Suprapubic skin (tissue), 2 donors: ENCODE measurements at regions not wholly inside any gene's neighbourhood (a gene's known extent, or its start where the extent isn't known, plus 50 kb on each side); places are given as distances from the start of the nearest gene placed in this dataset.

Source experiments
- EP300 ChIP-seq: sonication (generic); formaldehyde crosslinking; IDR thresholded peaks from one replicate; pipeline ENCODE4 v1.6.1; 2017; ENCODE audit warnings: antibody characterized with exemption
- POLR2A ChIP-seq, 2 donors: fragments of 450-650 bp; IDR thresholded peaks; one replicate each; pipeline ENCODE4 v1.6.1; 2017; ENCODE audit warnings: antibody characterized with exemption in 2 of 2, mild to moderate bottlenecking in 2 of 2, moderate library complexity in 2 of 2

DNA sequence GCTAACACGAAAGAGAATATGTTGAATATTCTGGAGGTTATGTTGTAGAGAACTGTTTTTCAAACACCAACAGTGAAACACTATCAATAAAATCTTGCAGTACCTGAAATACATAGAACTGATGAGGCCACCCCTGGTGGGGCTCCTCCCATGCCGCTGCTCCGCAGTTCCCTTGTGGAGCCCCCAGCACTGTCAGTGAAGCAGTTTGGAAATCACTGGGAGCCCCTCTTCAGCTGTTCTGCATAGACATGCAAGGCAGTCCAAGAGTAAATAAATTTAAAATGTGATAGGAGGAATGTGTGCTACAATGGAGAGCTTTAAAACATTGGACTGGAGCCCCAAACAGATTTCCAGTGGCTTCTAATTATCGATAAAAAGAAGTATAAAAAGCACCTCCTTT, 189.4 kb downstream of the FNDC1 start:
- TF ChIP-seq EP300: no peak
- no peak for TF ChIP-seq POLR2A (IDR thresholded peaks at IDR 0.05)
